ENCODE measurements at regions not wholly inside any gene's neighbourhood (a gene's known extent, or its start where the extent isn't known, plus 50 kb on each side); places are given as distances from the start of the nearest gene placed in this dataset.

GRCh38 chr9:80498001-80498555 is 926.3 kb downstream of the TLE4 start:
- TF ChIP-seq CTCF (IDR thresholded peaks at IDR 0.05) (no peak), EZH2 (IDR thresholded peaks at IDR 0.05) (no peak)

All from neural progenitor cell (in vitro differentiated cells).